HK-2 (cell line): ENCODE measurements at regions not wholly inside any gene's neighbourhood (a gene's known extent, or its start where the extent isn't known, plus 50 kb on each side); places are given as distances from the start of the nearest gene placed in this dataset.

Experiments used
- DNase-seq: peaks from one replicate; pipeline ENCODE4 v3.0.0-alpha.2; 2018; ENCODE audit not compliant: unreplicated experiment

DNA sequence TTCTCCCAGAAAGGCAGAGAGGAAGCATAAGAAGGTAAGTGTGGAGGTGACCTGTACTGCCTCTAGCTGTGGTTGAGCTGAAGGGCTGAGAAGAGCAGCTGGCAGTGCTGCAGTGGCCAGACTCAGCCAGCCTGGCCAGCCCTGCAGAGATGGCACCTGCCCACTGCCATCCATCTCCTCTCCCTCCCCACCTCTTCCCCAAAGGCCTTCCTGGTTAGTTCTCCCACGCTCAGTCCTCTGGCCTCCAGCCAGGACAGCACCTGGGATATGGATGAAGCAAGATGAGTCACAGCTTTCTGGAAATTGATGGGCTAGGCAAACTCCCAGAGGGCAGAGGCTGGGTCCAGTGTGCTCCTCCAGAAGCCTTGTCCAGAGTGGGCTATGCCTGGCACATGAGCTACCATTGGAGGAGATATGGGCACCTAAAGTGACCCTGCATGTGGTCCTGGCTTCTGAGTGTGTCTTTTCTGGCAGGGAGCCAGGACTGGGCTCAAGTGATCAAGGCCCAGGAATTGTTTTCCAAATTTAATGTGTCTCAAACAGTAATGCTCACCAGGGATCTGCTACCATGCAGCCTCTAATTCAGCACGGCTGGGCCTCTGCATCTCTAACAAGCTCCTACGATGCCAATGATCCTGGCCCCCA lies 81.0 kb upstream of the CACUL1 start:
- DNase-seq = no peak

DNA sequence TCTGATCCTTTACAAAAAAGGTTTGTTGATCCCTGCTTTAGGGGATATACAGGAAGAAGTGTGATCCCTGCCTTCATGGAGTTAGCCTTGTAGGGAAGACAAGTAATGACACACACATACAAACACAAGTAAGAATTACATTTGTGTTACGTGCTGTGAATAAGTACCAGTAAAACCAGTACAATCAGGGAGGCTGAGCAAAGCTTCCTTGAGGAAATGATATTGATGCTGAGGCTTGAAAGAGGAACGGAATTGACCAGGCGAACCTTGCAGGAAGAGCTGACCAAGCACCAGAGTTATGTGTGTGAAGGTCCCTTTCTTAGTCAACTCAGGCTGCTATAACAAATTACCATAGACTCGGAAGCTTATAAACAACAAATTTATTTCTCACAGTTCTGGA lies 83.6 kb upstream of the CACUL1 start:
- DNase-seq = no peak

DNA sequence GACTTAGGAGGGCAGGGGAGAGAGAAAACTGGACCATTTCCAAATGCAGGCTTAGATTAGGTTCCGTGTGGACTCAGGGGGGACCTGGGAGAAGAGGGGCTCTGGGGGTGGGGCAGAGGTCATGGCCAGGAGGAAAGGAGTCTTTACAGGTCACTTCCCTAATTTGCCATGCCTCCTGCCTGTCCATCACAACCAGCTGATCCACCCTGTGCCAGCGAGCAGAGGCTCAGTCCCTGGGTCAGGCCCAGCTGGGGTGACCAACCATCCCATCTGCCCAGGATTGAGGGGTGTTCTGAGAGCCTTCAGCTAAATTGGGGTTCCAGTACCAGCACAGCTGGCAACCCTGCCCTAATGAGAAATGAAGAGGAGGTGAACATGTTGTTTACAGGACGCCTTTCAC lies 84.6 kb upstream of the CACUL1 start:
- no peak for DNase-seq

DNA sequence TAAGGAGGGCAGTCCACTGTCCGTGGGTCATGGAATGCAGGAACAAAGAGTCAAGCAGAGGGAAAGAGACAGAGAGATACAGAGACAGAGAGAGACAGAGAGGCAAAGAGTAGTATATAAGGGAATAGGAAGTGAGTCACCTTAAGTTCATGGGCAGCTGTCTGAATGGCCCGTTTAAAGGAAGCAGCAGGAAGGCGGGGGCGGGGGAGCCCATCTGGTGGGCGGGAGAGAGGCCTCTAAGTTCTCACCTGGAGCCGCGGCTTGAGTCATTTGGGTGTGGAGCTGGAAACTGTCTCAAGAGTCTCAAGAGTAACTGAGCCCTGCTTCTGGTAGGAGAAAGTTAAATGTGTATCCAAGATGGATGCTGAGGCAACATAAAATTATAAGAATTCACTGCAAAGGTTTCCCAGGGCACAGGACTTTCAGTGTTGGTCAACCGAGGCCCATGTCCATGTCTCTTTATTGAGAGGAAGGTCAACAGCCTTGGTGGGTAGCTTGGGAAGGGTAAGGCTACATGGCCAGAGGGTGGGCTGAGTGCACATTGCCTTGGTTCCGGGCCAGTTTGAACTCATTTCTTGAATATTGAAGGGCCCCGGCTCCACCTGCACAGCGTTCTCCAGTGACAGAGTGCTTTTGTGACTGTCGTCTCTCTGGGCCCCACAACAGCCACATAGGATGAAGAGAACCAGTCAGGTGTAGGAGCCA lies 85.5 kb upstream of the CACUL1 start:
- DNase-seq = peak; percentile 45

DNA sequence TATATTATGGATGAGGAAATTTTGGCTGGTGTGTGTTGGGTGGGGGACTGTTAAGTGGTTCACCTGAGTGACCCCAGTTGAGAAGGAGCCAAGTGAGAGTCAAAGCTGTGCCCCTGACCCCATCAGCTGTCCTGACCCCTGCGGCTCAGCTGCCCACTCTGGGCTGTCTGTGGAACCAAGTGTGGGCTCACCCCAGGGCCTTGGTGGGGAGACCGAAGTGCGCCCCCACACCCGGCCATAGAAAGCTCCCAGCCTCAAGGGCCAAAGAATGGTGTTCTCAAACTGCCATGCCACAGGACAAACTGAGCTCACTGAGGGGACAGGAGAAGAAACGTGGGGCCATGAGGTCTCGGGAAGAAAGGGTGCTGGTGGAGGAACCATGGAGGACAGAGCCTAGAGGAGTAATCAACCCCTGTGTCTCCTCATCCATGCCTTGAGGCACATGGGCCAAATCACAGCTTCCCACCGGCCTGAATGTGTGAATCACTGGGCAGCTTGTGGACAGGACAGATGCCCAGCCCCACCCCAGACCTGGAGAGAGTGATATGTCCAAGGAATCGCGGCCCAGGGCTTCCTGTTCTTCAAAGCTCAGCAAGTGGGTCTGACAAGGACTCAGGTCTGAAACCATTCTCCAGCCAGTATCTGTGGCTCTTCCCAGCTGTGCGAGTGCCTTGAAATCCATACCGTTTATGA lies 86.2 kb upstream of the CACUL1 start:
- DNase-seq = no peak

DNA sequence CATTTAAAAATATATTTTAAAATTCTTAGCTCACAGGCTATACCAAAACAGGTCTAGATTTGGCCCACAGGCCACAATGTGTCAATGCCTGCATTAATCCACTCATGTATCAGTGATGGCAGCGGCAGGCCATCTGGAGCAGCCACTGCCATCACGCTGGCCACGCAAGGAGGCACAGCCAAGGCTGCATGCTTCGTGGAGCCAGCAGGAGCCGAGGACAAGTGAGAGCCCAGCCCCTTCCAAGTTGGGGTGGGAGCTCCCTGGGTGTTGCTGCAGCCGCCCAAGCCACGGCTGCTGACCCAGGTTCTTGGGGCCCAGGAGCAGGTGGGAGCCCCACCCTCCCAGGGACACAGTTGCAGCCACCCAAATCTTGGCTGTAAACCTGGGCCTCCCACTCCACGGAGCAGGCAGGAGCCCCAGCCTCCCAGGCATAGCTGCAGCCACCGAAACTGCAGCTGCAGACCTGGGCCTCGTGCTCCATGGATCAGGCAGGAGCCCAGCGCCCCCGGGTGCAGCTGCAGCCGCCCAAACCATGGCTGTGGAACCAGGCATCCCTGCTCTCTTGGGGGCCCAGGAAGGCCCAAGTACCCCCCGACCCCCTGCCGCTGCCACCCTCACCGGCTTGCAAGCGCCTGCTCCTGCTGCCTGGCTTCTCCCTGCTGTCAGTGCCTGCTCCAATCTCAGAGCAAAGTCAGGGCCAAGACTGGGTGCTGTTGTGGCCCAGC lies 87.3 kb upstream of the CACUL1 start:
- no peak for DNase-seq

DNA sequence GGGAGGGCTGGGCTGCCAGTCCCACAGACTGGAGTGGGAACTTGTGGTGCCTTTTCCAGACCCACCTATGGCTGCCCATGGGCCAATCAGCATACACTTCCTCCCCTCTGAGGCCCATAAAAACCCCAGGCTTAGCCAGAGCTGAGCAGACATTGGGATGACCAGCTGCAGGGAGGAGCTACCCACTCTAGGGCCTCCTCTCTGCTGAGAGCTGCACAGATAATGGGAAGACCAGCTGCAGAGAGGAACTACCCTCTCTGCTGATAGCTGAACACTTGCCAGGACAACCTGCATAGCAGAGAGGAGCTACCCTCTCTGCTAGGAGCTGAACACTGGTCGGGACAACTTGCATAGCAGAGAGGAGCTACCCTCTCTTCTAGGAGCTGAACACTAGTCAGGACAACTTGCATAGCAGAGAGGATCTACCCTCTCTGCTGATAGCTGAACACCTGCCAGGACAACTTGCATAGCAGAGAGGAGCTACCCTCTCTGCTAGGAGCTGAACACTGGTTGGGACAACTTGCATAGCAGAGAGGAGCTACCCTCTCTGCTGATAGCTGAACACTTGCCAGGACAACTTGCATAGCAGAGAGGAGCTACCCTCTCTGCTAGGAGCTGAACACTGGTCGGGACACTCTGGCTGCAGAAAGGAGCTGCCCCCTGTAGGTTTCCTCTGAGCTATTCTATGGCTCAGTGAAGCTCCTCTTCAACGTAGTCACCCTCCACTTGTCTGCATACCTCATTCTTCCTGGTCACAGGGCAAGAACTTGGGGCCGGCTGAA lies 88.3 kb upstream of the CACUL1 start:
- DNase-seq = no peak

DNA sequence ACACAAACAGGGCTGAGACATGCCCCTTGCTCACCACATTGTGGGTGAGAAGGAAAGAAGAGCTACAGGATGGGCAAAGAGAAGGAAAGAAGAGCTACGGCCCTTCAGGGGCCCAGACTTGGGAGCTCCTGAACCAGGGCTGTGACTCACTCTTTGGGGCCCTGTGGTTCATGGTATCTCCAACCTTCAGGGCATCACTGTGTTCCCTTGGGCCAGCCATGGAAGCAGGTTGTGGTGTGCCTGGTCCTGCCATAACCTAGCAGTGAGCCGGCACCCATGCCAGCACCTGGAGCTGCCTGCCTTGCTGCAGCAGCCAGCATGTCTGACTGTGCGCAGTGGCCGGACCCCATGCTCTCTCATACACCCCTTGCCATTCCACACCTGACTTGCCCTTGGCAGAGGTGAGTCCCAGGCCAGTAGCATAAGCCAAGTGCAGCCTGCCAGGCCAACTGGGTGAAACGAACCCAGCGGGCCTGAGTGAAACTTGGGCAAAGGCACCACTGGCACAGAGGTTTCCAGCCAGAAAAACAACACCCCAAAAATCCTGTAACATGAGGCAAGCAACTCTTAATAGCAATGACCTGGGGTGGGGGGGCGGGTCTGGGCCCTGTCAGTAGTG lies 89.0 kb upstream of the CACUL1 start:
- no peak for DNase-seq

DNA sequence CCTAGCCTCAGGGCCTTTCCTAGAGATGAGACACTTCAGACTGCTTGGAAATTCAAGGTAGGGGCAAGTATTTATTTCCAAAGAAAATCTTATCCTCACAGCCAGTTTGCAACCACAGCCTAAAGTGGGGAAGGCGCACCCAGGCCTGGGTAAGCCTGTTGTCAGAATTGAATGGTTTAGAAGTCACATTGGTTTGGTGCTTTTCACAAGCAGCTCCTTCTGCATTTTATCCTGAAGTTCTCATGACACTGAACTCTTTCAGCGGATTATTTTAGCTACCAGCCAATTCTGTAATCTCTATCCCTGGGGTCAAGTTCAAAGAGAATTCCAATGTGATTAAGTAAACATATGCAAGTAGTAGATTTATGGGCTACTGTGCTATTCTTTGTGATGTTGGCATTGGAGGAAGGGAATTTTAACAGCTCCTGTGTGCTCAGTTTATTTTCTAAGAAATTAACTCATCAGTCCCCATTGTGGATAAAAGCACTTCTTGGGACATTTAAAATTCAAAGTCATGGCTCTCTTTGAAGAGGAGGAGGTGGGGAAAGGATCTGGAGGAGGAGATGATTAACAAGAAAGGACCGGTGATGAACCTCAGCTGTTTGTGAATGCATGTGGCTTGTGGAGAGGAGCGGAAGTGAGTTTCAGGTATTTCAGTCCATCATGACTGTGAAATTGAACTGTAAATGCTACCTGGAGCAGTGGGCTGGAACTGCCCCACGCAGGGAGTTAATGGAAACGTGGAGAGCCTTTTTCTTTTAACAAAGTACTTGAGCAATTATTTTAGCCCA lies 90.2 kb upstream of the CACUL1 start:
- peak; percentile 31 for DNase-seq

DNA sequence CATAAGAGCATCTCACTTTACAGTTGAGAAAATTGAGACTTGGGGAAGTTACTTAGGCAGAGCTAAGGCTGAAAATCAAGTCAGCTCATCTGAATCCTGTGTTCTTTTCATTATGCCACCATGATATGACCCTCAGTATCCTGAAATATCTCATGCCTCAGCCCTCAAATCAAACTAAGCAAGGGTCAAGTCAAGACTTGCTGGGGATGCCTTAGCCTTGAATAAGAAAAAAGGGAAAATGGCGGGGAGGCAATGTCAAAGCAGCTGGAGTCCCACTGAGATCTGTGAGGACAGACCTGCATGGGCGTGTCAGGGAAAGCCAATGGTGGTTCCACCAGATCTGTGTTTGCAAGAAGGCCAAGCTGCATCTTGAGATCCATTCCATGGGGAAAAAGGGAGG lies 91.0 kb upstream of the CACUL1 start:
- DNase-seq = no peak

DNA sequence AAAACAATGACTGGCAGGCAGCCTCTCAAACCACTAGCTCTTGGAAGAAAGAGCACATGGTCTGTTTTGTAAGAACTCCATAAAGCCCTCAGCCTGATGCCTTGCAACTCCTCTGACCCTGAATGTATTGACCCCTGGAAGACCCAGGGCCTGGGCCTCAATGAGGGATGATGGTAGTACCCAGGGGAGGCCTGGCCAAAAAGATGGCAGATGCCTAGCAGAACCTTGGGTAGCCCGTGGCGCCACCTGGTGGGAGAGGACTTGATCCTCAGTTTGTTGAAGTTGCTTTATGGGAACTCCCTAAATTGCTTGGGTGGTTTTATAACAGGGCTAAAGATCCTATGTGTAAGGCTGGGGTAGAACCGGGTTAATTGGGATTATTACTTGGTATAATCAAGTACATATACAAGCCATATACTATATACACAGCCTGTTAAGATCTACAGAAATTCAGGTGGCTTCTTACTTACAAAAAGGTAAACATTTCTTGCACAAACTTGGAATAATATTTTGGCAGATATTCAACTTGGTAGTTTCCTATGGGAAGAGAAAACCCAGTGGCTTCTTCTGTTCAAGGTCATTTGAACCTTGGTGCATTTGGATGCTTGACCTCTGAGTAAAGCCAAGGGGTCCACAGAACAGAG lies 95.8 kb upstream of the CACUL1 start:
- peak; percentile 71 for DNase-seq

DNA sequence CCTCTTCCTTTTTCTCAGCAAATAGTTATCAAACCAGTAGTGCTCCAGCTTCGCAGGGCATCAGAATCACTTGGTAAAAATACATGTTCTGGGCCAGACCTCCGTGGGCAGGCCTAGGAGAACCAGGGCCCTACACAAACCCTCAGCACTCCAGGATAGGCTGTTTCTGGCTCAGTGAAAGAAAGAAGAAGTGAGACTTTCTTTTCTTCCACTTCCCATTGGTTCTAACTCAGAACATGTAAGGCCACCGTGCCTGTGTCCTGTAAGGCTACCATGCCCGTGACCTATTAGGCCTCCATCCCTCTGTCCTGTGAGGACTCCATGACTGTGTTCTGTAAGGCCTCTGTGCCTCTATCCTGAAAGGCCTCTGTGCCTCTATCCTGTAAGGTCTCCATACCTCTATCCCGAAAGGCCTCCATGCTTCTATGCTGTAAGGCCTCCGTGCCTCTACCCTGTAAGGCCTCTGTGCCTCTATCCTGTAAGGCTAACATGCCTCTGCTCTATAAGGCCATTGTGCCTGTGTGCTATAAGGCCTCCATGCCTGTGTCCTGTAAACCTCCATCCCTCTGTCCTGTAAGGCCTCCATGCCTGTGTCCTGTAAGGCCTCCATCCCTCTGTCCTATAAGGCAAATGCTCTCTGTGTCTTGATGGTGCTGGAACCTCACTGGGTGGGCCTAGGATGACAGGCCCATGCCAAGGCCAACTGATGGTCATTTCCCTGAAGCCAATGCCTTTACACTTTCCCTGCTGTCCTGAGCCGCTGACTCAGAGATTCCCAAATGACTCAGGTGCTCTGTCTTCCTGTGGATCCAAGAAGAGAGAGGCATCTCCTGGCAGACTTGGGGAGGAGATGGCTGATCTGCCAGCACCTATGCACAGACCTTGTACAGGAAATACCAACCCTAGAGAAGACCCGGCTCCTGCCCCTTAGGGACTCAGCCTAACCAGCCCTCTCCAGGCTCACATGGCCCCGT lies 96.6 kb upstream of the CACUL1 start:
- DNase-seq = no peak

DNA sequence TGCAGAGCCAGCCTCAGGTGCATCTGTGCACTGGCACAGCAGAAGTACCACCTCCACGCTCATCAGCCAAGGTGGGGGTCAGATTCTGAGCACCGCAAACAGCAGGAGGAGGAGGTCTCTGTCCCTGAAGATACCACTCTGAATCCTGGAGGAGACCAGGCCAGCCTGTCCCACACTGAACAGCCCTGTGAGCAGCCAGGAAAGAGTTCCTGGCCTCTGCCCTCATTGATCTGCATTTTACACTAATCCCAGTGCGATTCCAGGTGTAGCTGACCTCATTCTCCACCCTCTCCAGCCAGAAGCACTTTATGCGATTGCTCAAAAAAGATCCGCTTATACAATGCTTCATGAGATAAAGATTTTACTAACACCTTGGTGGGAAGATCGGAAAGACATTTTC lies 99.1 kb upstream of the CACUL1 start:
- DNase-seq = no peak

DNA sequence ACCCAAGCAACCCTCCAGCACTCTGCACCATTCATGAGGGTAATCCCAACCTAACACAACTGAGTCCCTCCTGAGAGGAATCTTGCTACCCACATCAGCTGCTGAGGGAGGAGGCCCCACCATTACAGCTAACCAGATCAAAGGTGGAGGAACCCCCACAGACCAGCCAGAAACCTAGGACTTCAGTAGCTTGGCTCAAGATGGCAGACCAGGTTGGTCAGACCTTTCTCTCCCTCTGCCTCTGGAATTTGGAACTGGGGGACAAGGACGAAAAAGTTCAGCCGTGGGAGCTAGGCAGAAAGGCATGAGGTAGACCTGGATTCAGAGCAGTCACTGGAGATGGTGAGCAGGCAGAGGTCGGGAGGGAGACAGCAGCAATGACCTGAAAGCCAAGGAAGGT lies 101.3 kb upstream of the CACUL1 start:
- no peak for DNase-seq

DNA sequence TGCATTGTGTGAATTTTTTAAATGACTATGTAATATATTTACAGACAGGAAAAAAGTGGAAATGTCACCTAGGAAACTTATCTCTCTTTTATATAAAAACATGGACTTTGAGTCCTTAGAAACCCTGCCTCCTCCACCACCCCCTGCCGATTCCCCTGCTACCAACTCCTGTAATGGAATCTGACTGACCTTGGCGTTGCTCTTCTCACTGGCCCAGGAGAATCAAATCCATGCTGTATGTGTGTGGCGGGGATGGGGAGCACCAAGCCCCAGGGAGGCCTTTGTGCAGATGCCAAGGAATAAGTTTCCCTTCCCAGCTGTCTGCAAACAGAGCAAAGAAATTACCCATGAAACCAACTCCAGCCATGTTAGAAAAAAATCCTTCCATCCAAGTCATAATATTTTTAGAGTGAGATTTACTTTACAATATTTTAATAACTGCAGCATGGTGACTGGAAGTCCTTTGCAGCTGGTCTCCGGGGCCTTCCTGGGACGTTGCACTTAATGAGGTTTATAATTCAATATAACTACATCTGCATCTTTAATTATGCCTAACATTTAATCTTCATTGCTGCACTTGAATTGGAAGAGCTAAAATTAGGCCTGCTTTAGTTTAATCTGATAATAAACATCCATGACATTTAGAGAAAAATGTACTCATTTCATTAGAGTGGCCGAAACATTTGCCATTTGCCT lies 111.4 kb upstream of the CACUL1 start:
- DNase-seq = no peak

DNA sequence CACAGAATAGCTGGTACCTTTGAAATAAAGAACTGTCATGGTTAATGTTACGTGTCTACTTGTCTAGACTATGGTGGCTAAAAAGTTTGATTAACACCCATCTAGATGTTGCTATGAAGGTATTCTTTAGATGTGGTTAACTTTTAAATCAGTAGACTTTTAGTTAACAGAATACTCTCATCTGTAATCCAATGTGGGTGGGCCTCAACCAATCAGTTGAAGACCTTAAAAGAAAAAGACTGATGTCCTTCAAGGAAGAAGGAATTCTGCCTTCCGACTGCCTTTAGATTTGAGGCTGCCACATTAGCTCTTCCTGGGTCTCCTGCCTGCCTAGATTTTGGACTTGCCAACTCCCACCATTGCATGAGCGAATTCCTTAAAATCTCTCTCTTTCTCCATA lies 113.0 kb upstream of the CACUL1 start:
- DNase-seq = no peak

DNA sequence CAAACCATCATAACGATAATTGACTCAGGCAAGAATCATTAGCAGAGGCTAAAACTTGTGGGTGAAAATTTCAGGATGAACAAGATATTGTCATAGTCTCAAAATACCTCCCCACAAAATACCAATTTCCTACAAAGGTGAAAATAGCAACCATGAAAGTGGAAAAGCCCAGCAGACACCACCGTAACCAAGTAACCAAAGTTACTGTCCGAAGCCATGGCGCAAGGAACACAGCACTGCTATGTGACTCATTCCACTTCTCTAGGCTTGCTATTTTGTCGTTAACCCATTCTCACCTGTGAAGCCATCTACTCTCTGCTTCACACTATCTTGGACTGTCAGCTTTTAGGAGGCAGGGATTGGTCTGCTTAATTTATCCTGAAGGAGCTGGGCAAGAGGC lies 113.8 kb upstream of the CACUL1 start:
- DNase-seq = no peak
